ENCODE measurements at regions not wholly inside any gene's neighbourhood (a gene's known extent, or its start where the extent isn't known, plus 50 kb on each side); places are given as distances from the start of the nearest gene placed in this dataset.
A peak's percentile ranks its signal among the peaks of the same experiment; 100 is the strongest.

- Histone ChIP-seq H3K14ac (ENCODE audit: insufficient read length) (no peak overlapping the region), H2BK12ac (ENCODE audit: low read depth, low read length) (peak overlapping the region; percentile 75; the same call in 1 of the 2 replicates), H3K9ac (replicated peaks in 1 of 4; ENCODE audit: extremely low read depth in 1 of 4, low read depth in 3 of 4, low read length in 3 of 4) (no peak overlapping the region), H2BK120ac (replicated peaks; ENCODE audit: low read depth, low read length) (no peak overlapping the region), H3K79me1 (ENCODE audit: low read depth, low read length) (no peaks in the 10 kb centered on the region), H3K79me2 (ENCODE audit: control insufficient read depth in 1 of 2, insufficient read depth in 2 of 2, low read length in 2 of 2) (no peaks in the 10 kb centered on the region), H4K91ac (replicated peaks; ENCODE audit: insufficient read length, low read length) (no peak overlapping the region), H2AK5ac (ENCODE audit: low read depth, low read length) (no peak overlapping the region), H3K9me3 (ENCODE audit: insufficient read depth in 2 of 2, low read depth in 1 of 2, low read length in 1 of 2) (no peaks in the 10 kb centered on the region), H3K27me3 (replicated peaks in 1 of 4; ENCODE audit: control insufficient read depth in 3 of 4, extremely low read depth in 1 of 4, insufficient read depth in 3 of 4, low read length in 3 of 4) (no peaks in the 10 kb centered on the region), H3K4ac (replicated peaks; ENCODE audit: insufficient read length, low read depth, low read length) (no peak overlapping the region), H3K18ac (ENCODE audit: extremely low read depth, low read length) (no peak overlapping the region), H2BK15ac (ENCODE audit: low read length) (peak overlapping the region; percentile 65; the same call in 1 of the 2 replicates), H4K5ac (ENCODE audit: insufficient read length, low read depth, low read length) (no peak overlapping the region), H3K56ac (replicated peaks; ENCODE audit: insufficient read length, low read depth, low read length) (no peak overlapping the region), H2BK5ac (ENCODE audit: low read depth, low read length) (no peak overlapping the region), H2BK20ac (ENCODE audit: low read length) (no peak overlapping the region), H3K4me3 (ENCODE audit: extremely low read depth in 1 of 4, insufficient read depth in 2 of 4, low read depth in 3 of 4, low read length in 4 of 4) (no peak overlapping the region), H3K27ac (ENCODE audit: low read depth, low read length) (no peak overlapping the region), H3K36me3 (ENCODE audit: control insufficient read depth in 2 of 4, insufficient read depth in 4 of 4, low read length in 3 of 4) (no peaks in the 10 kb centered on the region), H4K20me1 (replicated peaks in 1 of 2; ENCODE audit: control insufficient read depth in 1 of 2, insufficient read depth in 2 of 2, low read length in 2 of 2) (no peaks in the 10 kb centered on the region), H2AFZ (ENCODE audit: low read length) (no peak overlapping the region), H4K8ac (ENCODE audit: extremely low read depth, insufficient read depth, low read length) (no peak overlapping the region), H3K23ac (ENCODE audit: insufficient read length) (no peak overlapping the region), H3K23me2 (ENCODE audit: low read depth, low read length) (no peaks in the 10 kb centered on the region), H3K4me1 (replicated peaks in 1 of 4; ENCODE audit: control insufficient read depth in 3 of 4, insufficient read depth in 4 of 4, low read length in 3 of 4) (peaks cover 0 to 11% (median 3%) of the 10 kb centered on the region in 4 experiments; a peak in 6 of 7 replicates), H3K4me2 (ENCODE audit: insufficient read depth in 1 of 2, low read depth in 2 of 2, low read length in 2 of 2) (no peak overlapping the region)
- no peak for TF ChIP-seq POU5F1 (IDR thresholded peaks at IDR 0.05; ENCODE audit: low read depth, low read length)
- no peak for TF ChIP-seq RXRA (IDR thresholded peaks at IDR 0.05; ENCODE audit: insufficient read depth, low read depth, low read length)
- no peak for TF ChIP-seq KDM1A (IDR thresholded peaks at IDR 0.05; ENCODE audit: borderline replicate concordance, low read length)
- DNase-seq (ENCODE audit: low read depth in 1 of 2, low spot score in 2 of 2) = no peak
- 95% methylated on average over 3 of the region's 3 CpGs; no CpG with 5 or more reads in 1 of the 2 experiments for WGBS, 2 experiments (ENCODE audit: extremely low coverage in 1 of 2, insufficient coverage in 1 of 2, insufficient read length in 1 of 2, insufficient replicate concordance in 2 of 2, low coverage in 1 of 2, low lambda C conversion rate in 2 of 2, missing lambda C conversion rate in 1 of 2)
- no peak for FAIRE-seq
- ChIA-PET POLR2A (ENCODE audit: partially characterized antibody) (no interaction called here), CTCF (ENCODE audit: partially characterized antibody) (interaction anchor here (1.0 to 1.4 kb wide), 2 partner anchors 28 to 421 kb away, joined by 3 read pairs; no protein-coding TSS in a partner anchor)
Measured at GRCh38 chr11:112874980-112875379, 86.2 kb upstream of the NCAM1 start.

Data from H1 (cell line).